ENCODE measurements at regions not wholly inside any gene's neighbourhood (a gene's known extent, or its start where the extent isn't known, plus 50 kb on each side); places are given as distances from the start of the nearest gene placed in this dataset.
A peak's percentile ranks its signal among the peaks of the same experiment; 100 is the strongest.
"Not testable (repeated sequence)": the region's sequence is repeated elsewhere in the genome, so short reads cannot be mapped to it uniquely, and the experiment has no call there.

DNA sequence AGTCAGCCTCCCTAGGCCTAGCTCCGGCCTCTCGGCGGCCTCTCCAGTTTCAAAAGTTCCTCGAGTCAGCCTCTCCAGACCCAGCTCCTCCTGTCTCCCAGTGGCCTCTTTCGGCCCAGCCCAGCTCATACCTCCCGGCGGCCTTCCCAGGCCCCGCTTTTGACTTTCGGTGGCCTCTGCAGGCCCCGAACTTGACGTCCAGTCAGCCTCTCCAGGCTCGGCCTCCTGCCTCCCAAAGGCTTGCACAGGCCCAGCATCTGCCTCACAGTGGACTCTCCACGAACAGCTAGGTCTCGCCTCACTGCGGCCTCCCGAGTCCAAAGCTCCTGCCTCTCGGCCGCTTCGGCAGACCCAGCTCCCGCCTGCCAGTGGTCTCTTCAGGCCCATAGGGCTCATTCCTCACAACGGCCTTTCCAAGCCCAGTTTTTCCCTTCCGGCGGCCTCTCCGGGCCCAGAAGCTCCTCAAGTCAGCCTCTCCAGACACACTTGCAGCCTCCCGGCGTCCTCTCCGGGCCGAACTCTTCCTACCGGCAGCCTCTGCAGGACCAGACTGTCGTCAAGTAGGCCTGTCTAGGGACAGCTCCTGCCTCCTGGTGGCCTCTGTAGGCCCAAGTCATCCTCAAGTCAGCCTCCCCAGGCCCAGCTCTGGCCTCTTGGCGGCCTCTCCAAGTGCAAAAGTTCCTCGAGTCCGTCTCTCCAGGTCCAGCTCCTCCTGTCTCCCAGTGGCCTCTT is 249.9 kb upstream of the ZNF722 start:
- not testable (repeated sequence) for DNase-seq

DNA sequence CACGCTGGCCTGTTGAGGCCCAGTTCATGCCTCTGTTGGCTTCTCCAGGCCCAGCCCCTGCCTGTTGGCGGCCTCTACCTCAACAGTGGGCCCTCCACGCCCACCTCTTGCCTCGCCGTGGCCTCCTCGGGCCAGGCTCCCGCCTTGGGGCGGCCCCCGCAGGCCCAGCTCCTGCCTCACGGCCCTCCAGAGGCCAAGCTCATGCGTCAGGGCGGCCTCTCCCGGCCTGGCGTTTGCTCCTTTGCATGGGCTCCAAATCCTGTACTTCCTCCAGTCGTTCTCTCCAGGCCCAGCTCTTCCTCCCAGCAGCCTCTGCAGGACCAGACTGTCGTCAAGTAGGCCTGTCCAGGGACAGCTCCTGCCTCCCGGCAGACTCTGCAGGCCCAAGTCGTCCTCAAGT is 246.2 kb upstream of the ZNF722 start:
- DNase-seq, result not testable (repeated sequence)

DNA sequence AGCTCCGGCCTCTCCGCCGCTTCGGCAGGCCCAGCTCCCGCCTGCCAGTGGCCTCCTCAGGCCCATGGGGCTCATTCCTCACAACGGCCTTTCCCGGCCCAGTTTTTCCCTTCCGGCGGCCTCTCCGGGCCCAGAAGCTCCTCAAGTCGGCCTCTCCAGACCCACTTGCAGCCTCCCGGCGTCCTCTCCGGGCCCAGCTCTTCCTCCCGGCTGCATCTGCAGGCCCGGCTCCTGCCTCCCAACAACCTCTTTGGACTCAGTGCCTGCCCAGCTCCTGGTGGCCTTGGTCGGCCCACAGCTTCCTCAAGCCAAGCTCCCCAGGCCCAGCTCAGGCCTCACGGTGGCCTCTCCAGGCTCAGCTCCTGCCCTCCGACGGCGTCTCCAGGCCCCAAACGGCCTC is 245.5 kb upstream of the ZNF722 start:
- not testable (repeated sequence) for DNase-seq

DNA sequence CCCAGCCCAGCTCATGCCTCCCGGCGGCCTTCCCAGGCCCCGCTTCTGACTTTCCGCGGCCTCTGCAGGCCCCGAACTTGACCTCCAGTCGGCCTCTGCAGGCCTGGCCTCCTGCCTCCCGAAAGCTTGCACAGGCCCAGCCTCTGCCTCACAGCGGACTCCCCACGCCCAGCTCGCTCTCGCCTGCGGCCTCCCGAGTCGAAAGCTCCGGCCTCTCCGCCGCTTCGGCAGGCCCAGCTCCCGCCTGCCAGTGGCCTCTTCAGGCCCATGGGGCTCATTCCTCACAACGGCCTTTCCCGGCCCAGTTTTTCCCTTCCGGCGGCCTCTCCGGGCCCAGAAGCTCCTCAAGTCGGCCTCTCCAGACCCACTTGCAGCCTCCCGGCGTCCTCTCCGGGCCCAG is 238.4 kb upstream of the ZNF722 start:
- not testable (repeated sequence) for DNase-seq

DNA sequence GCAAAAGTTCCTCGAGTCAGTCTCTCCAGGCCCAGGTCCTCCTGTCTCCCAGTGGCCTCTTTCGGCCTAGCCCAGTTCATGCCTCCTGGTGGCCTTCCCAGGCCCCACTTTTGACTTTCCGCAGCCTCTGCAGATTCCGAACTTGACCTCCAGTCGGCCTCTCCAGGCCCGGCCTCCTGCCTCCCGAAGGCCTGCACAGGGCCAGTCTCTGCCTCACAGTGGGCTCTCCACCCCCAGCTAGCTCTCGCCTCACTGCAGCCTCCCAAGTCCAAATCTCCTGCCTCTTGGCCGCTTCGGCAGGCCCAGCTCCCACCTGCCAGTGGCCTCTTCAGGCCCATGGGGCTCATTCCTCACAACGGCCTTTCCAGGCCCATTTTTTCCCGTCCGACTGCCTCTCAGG is 233.1 kb upstream of the ZNF722 start:
- not testable (repeated sequence) for DNase-seq

DNA sequence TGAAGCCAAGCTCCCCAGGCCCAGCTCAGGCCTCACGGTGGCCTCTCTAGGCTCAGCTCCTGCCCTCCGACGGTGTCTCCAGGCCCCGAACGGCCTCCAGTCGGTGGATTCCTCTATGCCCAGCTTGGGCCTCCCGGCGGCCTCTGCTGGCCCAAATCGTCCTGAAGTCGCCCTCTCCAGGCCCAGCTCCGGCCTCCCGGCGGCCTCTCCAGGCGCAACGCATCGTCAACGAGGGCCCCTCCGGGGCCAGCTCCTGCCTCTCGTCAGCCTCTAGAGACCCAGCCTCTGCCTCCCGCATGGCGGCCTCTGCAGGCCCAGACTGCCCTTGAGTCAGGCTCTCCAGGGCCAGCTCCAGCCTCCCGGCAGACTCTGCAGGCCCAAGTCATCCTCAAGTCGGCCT is 232.5 kb upstream of the ZNF722 start:
- not testable (repeated sequence) for DNase-seq

DNA sequence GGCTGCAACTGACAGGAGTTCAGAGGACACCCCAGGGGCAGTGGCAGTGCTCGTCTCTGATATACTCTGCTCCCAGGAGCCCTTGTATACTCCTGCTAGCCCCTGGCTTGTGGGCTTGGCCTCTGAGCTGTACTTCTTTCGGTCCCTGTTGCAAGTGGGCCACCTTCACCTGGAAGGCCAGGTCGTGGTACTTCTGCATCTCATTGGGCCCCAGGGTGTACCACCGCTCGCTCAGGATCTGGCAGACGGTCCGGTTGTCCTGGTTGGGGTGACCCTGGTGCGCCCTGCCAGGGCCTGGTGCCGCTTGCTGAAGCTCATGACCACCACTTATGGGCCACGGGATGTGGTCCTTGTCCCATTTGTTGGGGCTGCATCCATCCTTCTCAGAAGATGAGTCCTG is 228.5 kb upstream of the ZNF722 start:
- DNase-seq, result not testable (repeated sequence)

DNA sequence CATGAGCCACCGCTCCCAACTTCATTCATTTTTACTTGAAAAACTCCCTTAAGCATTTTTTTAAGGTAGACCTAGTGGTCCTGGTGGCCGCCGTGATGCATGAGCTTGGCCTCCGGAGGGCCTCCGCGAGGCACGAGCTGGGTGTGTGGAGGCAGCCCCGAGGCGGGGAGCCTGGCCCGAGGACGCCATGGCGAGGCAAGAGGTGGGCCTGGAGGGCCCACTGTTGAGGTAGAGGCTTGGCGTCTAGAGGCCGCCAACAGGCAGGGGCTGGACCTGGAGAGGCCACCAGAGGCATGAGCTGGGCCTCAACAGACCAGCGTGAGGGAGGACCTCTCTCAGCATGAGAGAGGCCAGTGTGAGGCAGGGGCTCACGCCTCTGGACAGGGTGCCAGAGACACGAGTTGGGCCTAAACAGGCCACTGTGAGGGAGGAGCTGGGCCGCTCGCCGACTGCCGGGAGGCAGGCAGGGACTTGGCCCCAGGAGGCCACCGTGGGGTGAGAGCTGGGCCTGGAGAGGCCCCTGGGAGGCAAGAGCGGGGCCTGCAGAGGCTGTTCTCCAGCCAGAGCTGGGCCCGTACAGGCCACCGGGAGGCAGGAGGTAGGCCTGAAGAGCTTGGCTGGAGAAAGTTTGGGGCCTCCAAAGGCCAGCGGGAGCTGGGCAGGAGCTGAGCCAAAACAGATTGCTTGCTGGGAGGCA is 227.1 kb upstream of the ZNF722 start:
- DNase-seq, result not testable (repeated sequence)

DNA sequence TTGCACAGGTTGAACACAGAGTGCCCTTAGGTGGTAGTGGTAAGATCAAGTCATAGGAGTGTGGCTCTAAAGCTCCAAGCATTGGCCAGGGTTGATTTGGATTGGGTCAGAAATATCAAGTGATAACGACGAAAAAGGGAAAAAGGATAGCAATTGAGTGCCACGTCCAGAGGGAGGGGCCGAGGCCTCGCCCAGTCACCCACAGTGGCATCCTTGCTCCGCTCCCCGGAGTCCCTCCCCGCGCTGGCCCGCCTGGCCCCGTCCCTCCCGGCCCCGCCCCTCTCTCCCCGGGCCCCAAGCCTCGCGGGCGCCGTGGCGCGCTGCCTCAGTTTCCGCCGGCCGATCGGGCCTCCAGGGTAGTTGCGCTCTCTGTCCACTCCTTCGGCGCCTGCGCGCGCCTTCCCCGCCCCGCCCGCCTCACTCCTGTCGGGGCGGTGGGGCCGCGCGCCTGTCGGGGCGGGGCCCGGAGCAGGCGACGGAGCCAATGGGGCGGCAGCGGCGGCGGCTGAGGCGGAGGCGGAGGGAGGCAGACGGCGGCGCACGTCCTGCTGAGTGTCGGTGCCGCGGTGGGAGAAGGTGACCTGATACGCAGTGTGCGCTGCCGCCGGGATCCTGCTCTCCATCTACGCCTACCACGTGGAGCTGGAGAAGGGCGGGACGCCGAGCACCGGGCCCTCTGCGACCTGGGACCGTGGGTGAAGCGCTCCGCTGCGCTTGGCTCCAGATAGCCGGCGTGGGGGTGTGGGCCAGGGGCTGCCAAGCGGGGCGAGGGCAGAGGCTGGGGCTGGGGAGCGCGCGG is 209.1 kb upstream of the ZNF722 start:
- DNase-seq, result peak in 1 of 51 donors; percentile 2

DNA sequence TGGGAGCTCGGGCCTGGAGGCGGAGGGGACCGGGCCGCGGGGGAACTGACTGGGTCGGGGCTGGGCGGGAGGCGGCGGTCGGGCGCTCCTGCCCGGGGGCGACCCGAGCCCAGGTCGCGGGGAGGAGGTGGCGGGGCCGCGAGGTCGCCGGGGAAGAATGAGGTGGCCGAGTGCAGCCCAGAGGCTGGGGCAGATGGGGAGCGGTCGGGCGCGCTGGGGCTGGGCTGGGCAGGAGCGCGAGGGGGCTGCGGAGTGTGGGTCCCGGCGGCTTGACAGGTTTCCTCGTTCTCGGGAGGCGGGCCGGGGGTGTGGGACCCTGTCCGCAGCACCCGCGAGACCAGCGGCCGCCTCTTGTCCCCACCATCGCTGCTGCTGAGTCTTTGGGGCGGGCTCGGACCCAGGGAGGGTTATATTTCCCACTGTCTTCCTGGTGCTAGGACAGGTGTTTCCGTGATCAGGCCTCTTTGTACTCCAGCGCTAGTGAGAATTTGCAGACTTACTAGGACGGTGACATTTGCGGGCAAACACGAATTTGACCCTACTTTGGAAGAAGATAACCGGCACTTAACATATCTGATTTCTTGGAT is 208.4 kb upstream of the ZNF722 start:
- not testable (repeated sequence) for DNase-seq

All from hypothalamus (tissue), 51 donors.